ENCODE measurements at regions not wholly inside any gene's neighbourhood (a gene's known extent, or its start where the extent isn't known, plus 50 kb on each side); places are given as distances from the start of the nearest gene placed in this dataset.

DNA sequence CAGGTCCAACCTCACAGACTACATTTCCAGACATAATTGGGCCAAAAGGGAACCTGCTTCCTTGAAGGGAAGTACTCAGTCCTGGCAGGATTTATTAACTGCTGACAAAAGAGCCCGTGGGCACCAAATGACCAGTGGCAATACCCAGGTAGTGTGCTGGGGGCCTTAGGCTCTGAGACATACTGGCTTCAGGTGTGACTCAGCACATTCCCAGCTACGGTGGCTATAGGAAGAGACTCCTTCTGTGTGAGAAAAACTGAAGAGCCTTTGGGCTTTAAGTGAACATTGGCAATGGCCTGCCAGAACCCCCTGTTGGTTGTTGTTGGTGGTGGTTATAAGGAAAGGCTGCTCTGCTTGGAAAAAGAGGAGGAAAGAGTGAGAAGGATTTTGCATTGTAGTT lies 401.8 kb downstream of the KCNJ3 start:
- Histone ChIP-seq H3K4me3 (no peak overlapping the region), H3K36me3 (no peaks in the 10 kb centered on the region), H3K4me1 (no peaks in the 10 kb centered on the region), H3K27me3 (no peaks in the 10 kb centered on the region), H3K27ac (no peak overlapping the region), H3K9me3 (no peaks in the 10 kb centered on the region)
- WGBS, 2 donors (ENCODE audit: low coverage in 1 of 2): 75 to 80% methylated on average over 1 to 2 of the region's 2 CpGs
- no peak for TF ChIP-seq EP300 (IDR thresholded peaks at IDR 0.05)
- TF ChIP-seq POLR2A (IDR thresholded peaks at IDR 0.05): no peak
- no peak for TF ChIP-seq POLR2AphosphoS5 (IDR thresholded peaks at IDR 0.05)
- TF ChIP-seq, protein P1, sequence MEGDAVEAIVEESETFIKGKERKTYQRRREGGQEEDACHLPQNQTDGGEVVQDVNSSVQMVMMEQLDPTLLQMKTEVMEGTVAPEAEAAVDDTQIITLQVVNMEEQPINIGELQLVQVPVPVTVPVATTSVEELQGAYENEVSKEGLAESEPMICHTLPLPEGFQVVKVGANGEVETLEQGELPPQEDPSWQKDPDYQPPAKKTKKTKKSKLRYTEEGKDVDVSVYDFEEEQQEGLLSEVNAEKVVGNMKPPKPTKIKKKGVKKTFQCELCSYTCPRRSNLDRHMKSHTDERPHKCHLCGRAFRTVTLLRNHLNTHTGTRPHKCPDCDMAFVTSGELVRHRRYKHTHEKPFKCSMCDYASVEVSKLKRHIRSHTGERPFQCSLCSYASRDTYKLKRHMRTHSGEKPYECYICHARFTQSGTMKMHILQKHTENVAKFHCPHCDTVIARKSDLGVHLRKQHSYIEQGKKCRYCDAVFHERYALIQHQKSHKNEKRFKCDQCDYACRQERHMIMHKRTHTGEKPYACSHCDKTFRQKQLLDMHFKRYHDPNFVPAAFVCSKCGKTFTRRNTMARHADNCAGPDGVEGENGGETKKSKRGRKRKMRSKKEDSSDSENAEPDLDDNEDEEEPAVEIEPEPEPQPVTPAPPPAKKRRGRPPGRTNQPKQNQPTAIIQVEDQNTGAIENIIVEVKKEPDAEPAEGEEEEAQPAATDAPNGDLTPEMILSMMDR (IDR thresholded peaks at IDR 0.05): no peak
- ATAC-seq: peak; percentile 10

DNA sequence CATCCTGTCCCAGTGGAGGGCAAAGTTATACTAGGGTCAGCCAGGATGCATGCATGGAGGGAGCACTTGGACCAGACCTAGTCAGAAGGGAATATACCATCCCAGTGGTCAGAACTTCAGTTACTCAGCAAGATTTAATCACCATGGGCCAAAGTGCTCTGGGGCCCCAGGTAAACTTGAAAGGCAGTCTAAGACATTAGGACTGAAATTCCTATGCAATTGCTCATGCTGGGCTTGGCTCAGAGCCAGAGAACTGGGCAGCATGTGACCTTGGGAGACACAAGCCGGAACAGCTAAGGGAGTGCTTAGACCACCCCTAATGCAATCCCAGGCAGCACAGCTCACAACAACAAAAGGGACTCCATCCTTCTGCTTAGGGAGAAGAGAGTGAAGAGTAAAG lies 401.3 kb downstream of the KCNJ3 start:
- no CpG with 5 or more reads among the region's 1 CpG for WGBS, 2 donors (ENCODE audit: low coverage in 1 of 2)
- no peak for ATAC-seq

DNA sequence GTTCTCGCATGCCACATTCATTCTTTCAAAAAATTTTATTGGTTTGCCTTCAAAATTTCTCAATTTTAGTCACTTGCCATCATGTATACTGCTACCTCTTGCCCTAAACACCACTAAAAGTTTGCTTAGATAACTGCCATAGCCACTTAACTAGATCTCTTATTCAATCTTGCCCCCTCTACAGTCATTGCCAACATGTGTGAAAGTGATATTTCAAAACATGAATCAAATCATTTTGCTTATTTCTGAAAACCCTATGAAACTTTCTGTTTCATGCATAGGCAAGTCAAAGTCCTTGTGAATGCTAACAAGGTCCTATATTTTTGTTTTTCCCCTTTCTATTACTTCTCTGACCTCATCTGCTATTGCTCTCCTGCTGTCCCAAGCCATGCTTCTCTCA lies 397.1 kb downstream of the KCNJ3 start:
- ATAC-seq: no peak

More for the DNA sequence above, 401.3 kb downstream of the KCNJ3 start:
- no peak for TF ChIP-seq POLR2AphosphoS5 (IDR thresholded peaks at IDR 0.05)
- TF ChIP-seq POLR2A (IDR thresholded peaks at IDR 0.05): no peak
- TF ChIP-seq EP300 (IDR thresholded peaks at IDR 0.05): no peak
- TF ChIP-seq, protein P1 (IDR thresholded peaks at IDR 0.05): no peak
- Histone ChIP-seq H3K27me3 (no peaks in the 10 kb centered on the region), H3K36me3 (no peaks in the 10 kb centered on the region), H3K4me3 (no peak overlapping the region), H3K4me1 (no peaks in the 10 kb centered on the region), H3K9me3 (no peaks in the 10 kb centered on the region), H3K27ac (no peak overlapping the region)

DNA sequence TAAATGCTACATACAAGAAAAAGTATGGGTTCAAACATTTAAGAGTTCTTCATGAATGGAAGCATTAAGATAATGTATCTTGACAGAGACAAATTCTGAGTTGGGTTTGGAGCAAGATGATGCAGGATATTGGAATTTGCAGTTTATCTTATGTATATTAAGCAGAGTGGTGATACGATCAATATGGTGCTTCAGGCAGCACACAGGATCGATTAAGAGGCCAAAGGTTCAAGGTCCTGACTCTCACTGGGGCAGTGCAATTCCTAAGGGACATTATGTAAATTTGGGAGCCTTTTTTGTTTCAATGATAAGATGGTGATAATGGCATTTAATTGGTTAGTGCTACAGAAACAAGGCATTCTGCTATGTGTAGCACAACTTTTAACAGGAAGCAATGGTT lies 381.9 kb downstream of the KCNJ3 start:
- no peak overlapping the region for H3K27ac ChIP-seq
- H3K36me3 ChIP-seq: no peaks in the 10 kb centered on the region
- H3K4me3 ChIP-seq: no peak overlapping the region
- no peaks in the 10 kb centered on the region for H3K27me3 ChIP-seq
- no peaks in the 10 kb centered on the region for H3K4me1 ChIP-seq
- ATAC-seq: no peak
- TF ChIP-seq, protein P1 (IDR thresholded peaks at IDR 0.05): no peak
- no peak for TF ChIP-seq POLR2AphosphoS5 (IDR thresholded peaks at IDR 0.05)
- no peak for TF ChIP-seq POLR2A (IDR thresholded peaks at IDR 0.05)
- TF ChIP-seq EP300 (IDR thresholded peaks at IDR 0.05): no peak
- WGBS, 2 donors (ENCODE audit: low coverage in 1 of 2): 23 to 50% methylated on average over 2 of the region's 2 CpGs
- no peaks in the 10 kb centered on the region for H3K9me3 ChIP-seq

More for the DNA sequence above, 397.1 kb downstream of the KCNJ3 start:
- H3K4me3 ChIP-seq: no peak overlapping the region
- H3K9me3 ChIP-seq: no peaks in the 10 kb centered on the region
- no peaks in the 10 kb centered on the region for H3K4me1 ChIP-seq
- H3K27me3 ChIP-seq: no peaks in the 10 kb centered on the region
- no peak overlapping the region for H3K27ac ChIP-seq
- no peak for TF ChIP-seq EP300 (IDR thresholded peaks at IDR 0.05)
- TF ChIP-seq POLR2A (IDR thresholded peaks at IDR 0.05): no peak
- no peak for TF ChIP-seq POLR2AphosphoS5 (IDR thresholded peaks at IDR 0.05)
- TF ChIP-seq, protein P1 (IDR thresholded peaks at IDR 0.05): no peak
- 94 to 100% methylated on average over 1 of the region's 1 CpG for WGBS, 2 donors (ENCODE audit: low coverage in 1 of 2)
- H3K36me3 ChIP-seq: no peaks in the 10 kb centered on the region

DNA sequence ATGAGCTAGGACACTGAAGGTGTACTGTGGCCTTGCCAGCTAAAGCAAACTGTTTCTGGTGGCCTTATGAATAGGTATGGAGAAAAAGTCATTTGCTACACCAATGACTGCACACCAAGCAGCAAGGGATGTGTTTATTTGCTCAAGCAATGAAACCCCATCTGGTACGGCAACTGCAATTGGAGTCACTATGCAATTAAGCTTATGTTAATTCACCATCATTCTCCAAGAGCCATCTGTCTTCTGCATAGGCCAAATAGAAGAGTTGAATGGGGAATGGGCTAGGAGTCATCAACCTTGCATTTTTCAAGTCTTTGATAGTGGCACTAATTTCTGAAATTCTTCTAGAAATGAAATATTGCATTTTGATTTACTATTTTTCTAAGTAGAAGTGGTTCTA lies 372.0 kb downstream of the KCNJ3 start:
- Histone ChIP-seq H3K9me3 (no peaks in the 10 kb centered on the region), H3K27me3 (no peaks in the 10 kb centered on the region), H3K4me1 (no peaks in the 10 kb centered on the region), H3K27ac (no peak overlapping the region), H3K36me3 (no peaks in the 10 kb centered on the region), H3K4me3 (no peak overlapping the region)
- no peak for ATAC-seq
- WGBS, 2 donors (ENCODE audit: low coverage in 1 of 2): 10 to 17% methylated on average over 1 of the region's 1 CpG
- no peak for TF ChIP-seq EP300 (IDR thresholded peaks at IDR 0.05)
- TF ChIP-seq POLR2AphosphoS5 (IDR thresholded peaks at IDR 0.05): no peak
- TF ChIP-seq, protein P1 (IDR thresholded peaks at IDR 0.05): no peak
- TF ChIP-seq POLR2A (IDR thresholded peaks at IDR 0.05): no peak

All from gastroesophageal sphincter (tissue), 4 donors.